Epithelial cell of proximal tubule (primary cell): ENCODE measurements at regions not wholly inside any gene's neighbourhood (a gene's known extent, or its start where the extent isn't known, plus 50 kb on each side); places are given as distances from the start of the nearest gene placed in this dataset.
"Not testable (repeated sequence)": the region's sequence is repeated elsewhere in the genome, so short reads cannot be mapped to it uniquely, and the experiment has no call there.

Source experiments
- DNase-seq: peaks from one replicate; pipeline ENCODE4 v3.0.0-alpha.2; 2011; ENCODE audit warnings: low read depth
- H3K4me3 ChIP-seq: 2 replicates; pipeline ENCODE4 v1.5.1; 2011; ENCODE audit warnings: low read depth, mild to moderate bottlenecking, low read length
- TF ChIP-seq, protein P1 (sequence below): conservative IDR thresholded peaks from 2 replicates; pipeline ENCODE4 v1.5.1; 2012; ENCODE audit warnings: low read depth, mild to moderate bottlenecking, low read length

GRCh38 chr4:153884325-153884724 lies 95.4 kb upstream of the SFRP2 start:
- no peak for DNase-seq
- no peak overlapping the region for H3K4me3 ChIP-seq
- TF ChIP-seq, protein P1, sequence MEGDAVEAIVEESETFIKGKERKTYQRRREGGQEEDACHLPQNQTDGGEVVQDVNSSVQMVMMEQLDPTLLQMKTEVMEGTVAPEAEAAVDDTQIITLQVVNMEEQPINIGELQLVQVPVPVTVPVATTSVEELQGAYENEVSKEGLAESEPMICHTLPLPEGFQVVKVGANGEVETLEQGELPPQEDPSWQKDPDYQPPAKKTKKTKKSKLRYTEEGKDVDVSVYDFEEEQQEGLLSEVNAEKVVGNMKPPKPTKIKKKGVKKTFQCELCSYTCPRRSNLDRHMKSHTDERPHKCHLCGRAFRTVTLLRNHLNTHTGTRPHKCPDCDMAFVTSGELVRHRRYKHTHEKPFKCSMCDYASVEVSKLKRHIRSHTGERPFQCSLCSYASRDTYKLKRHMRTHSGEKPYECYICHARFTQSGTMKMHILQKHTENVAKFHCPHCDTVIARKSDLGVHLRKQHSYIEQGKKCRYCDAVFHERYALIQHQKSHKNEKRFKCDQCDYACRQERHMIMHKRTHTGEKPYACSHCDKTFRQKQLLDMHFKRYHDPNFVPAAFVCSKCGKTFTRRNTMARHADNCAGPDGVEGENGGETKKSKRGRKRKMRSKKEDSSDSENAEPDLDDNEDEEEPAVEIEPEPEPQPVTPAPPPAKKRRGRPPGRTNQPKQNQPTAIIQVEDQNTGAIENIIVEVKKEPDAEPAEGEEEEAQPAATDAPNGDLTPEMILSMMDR, result no peak

DNA sequence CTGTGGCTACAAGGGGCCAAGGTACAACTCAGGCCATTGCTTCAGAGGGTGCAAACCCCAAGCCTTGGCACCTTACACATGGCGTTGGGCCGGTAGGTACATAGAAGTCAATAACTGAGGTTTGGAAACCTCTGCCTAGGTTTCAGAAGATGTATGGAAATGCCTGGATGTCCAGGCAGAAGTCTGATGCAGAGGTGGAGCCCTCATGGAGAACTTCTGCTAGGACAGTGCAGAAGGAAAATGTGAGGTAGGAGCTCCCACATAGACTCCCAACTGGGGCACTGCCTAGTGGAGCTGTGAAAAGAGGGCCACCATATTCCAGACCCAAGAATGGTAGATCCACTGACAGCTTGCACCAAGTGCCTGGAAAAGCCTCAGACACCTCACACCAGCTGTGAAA lies 92.1 kb upstream of the SFRP2 start:
- H3K4me3 ChIP-seq, result no peak overlapping the region
- TF ChIP-seq, protein P1, result no peak
- no peak for DNase-seq

GRCh38 chr4:153877898-153878297 lies 89.0 kb upstream of the SFRP2 start:
- no peak for DNase-seq
- TF ChIP-seq, protein P1, result no peak
- H3K4me3 ChIP-seq, result no peak overlapping the region

GRCh38 chr4:153873741-153874140 lies 84.9 kb upstream of the SFRP2 start:
- H3K4me3 ChIP-seq, result no peak overlapping the region
- TF ChIP-seq, protein P1, result no peak
- DNase-seq, result no peak

- DNase-seq, H3K4me3 ChIP-seq: not testable (repeated sequence)
Measured at GRCh38 chr4:153866766-153867165, 77.9 kb upstream of the SFRP2 start.

GRCh38 chr4:153852501-153852900 lies 63.6 kb upstream of the SFRP2 start:
- no peak overlapping the region for H3K4me3 ChIP-seq
- DNase-seq, result no peak
- TF ChIP-seq, protein P1, result no peak

DNA sequence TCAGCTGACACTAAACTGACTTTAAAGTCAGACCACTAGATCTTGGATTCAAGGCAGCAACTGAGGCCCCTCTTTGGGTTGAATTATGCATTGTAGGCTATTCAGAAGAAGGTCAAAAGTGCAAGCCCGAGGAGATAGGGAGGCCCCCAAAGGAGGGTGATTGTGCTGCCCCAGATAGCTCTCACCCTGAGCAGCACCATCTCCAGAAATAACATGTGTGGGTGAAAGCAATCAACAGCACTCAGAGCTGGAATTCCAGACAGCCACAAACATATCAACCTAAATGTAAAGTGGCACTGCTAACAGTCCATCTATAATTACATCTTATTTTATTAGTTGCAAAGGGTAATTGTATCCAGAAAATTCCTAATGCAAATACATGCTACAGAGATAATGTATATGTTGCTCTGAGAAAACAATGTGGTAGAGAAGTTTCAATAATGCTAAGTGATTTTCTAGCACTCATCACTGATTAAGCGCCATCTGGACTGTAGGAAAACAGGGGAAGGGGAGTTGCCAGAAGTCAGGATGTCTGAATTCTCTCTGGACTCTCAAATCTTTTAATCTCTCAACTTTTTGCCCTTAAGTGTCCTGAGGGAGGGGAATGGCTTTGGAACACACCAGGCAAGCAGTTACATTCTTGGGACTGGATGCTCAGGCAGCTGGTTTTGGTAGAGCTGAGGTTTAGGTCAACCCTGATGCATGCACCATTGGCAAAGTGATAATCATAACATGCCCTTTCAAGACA lies 61.8 kb upstream of the SFRP2 start:
- TF ChIP-seq, protein P1, result no peak
- no peak overlapping the region for H3K4me3 ChIP-seq
- no peak for DNase-seq
